ENCODE measurements at regions not wholly inside any gene's neighbourhood (a gene's known extent, or its start where the extent isn't known, plus 50 kb on each side); places are given as distances from the start of the nearest gene placed in this dataset.
"Not testable (repeated sequence)": the region's sequence is repeated elsewhere in the genome, so short reads cannot be mapped to it uniquely, and the experiment has no call there.

DNA sequence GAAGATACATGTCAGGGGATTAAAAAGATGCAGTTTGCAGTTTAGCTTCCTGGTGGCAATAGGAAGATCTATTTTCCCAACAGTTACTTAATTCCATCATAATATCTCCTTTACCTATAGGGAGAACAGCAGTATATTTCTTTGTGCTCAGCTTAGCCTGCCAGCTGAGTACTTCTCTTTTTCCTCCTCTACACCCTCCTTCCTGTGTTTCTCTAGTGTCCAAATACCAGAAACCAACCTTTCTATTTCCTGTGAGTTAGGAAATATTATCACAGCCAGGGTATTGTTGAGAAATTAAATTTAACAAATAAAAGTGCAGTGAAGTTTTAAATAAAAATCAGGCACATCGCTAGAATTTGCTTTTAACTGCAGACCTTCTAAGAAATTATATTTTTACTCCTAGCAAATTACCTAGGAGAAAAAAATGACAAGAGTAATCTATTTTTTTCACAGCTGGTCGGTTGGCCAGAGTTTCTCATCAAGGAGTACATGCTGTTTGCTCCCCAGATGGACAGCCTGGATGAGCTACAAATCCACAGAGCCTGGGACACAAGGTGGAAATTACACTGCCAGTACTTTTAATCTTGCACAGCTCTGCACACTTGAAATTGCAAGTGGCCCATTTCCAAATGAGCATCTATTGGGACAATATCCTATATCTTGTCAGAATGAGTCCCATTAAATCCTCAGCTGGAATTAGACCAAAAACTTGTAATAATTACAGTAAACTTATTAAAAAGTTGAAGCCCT is 185.2 kb upstream of the CFAP20DC start (continued):
- TF ChIP-seq, protein P1, sequence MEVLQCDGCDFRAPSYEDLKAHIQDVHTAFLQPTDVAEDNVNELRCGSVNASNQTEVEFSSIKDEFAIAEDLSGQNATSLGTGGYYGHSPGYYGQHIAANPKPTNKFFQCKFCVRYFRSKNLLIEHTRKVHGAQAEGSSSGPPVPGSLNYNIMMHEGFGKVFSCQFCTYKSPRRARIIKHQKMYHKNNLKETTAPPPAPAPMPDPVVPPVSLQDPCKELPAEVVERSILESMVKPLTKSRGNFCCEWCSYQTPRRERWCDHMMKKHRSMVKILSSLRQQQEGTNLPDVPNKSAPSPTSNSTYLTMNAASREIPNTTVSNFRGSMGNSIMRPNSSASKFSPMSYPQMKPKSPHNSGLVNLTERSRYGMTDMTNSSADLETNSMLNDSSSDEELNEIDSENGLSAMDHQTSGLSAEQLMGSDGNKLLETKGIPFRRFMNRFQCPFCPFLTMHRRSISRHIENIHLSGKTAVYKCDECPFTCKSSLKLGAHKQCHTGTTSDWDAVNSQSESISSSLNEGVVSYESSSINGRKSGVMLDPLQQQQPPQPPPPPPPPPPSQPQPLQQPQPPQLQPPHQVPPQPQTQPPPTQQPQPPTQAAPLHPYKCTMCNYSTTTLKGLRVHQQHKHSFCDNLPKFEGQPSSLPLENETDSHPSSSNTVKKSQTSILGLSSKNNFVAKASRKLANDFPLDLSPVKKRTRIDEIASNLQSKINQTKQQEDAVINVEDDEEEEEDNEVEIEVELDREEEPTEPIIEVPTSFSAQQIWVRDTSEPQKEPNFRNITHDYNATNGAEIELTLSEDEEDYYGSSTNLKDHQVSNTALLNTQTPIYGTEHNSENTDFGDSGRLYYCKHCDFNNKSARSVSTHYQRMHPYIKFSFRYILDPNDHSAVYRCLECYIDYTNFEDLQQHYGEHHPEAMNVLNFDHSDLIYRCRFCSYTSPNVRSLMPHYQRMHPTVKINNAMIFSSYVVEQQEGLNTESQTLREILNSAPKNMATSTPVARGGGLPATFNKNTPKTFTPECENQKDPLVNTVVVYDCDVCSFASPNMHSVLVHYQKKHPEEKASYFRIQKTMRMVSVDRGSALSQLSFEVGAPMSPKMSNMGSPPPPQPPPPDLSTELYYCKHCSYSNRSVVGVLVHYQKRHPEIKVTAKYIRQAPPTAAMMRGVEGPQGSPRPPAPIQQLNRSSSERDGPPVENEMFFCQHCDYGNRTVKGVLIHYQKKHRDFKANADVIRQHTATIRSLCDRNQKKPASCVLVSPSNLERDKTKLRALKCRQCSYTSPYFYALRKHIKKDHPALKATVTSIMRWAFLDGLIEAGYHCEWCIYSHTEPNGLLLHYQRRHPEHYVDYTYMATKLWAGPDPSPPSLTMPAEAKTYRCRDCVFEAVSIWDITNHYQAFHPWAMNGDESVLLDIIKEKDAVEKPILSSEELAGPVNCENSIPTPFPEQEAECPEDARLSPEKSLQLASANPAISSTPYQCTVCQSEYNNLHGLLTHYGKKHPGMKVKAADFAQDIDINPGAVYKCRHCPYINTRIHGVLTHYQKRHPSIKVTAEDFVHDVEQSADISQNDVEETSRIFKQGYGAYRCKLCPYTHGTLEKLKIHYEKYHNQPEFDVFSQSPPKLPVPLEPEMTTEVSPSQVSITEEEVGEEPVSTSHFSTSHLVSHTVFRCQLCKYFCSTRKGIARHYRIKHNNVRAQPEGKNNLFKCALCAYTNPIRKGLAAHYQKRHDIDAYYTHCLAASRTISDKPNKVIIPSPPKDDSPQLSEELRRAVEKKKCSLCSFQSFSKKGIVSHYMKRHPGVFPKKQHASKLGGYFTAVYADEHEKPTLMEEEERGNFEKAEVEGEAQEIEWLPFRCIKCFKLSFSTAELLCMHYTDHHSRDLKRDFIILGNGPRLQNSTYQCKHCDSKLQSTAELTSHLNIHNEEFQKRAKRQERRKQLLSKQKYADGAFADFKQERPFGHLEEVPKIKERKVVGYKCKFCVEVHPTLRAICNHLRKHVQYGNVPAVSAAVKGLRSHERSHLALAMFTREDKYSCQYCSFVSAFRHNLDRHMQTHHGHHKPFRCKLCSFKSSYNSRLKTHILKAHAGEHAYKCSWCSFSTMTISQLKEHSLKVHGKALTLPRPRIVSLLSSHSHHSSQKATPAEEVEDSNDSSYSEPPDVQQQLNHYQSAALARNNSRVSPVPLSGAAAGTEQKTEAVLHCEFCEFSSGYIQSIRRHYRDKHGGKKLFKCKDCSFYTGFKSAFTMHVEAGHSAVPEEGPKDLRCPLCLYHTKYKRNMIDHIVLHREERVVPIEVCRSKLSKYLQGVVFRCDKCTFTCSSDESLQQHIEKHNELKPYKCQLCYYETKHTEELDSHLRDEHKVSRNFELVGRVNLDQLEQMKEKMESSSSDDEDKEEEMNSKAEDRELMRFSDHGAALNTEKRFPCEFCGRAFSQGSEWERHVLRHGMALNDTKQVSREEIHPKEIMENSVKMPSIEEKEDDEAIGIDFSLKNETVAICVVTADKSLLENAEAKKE (CRISPR knock-in tag; IDR thresholded peaks at IDR 0.05), result no peak
- TF ChIP-seq EZH2phosphoT487 (IDR thresholded peaks at IDR 0.05; ENCODE audit: unreplicated experiment) (no peak), EZH2 (IDR thresholded peaks at IDR 0.05; ENCODE audit: low read depth, unreplicated experiment) (no peak), STAT1 (IDR thresholded peaks at IDR 0.05; ENCODE audit: unreplicated experiment) (no peak), JUNB (IDR thresholded peaks at IDR 0.05; ENCODE audit: unreplicated experiment) (no peak)

DNA sequence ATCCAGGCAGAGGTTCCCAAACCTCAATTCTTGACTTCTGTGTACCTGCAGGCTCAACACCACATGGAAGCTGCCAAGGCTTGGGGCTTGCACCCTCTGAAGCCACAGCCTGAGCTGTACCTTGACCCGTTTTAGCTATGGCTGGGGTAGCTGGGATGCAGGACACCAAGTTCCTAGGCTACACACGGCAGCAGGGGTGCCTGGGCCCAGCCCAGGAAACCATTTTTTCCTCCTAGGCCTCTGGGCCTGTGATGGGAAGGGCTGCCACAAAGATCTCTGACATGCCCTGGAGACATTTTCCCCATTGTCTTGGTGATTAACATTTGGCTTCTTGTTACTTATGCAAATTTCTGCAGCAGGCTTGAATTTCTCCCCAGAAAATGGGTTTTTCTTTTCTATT is 180.6 kb upstream of the CFAP20DC start:
- H4K20me1 ChIP-seq (replicated peaks; ENCODE audit: insufficient read depth); H3K27ac ChIP-seq (ENCODE audit: low read depth); H3K27me3 ChIP-seq (ENCODE audit: insufficient read depth); H3K27ac Mint-ChIP-seq; H3K4me1 ChIP-seq (ENCODE audit: insufficient read depth); H3K4me3 ChIP-seq; DNase-seq (ENCODE audit: low spot score); H3K9me2 ChIP-seq (ENCODE audit: insufficient read depth); H3K4me2 ChIP-seq; H3F3A ChIP-seq (replicated peaks; ENCODE audit: low read depth); H3K36me3 ChIP-seq (ENCODE audit: insufficient read depth); H3K27me3 Mint-ChIP-seq (ENCODE audit: insufficient read depth, low read depth, poor library complexity); H3K79me2 ChIP-seq (replicated peaks; ENCODE audit: insufficient read depth); H3K4me3 Mint-ChIP-seq; H2AFZ ChIP-seq; ATAC-seq; H3K4me1 Mint-ChIP-seq: not testable (repeated sequence)
- H3K36me3 Mint-ChIP-seq (ENCODE audit: low read depth), result peaks cover 23% of the 10 kb centered on the region
- H3K9me3 Mint-ChIP-seq, result peaks cover 42% of the 10 kb centered on the region
